Activated gamma-delta T cell treated with Interleukin-2 at 50 U/mL for 16 hours (primary cell): ENCODE measurements at regions not wholly inside any gene's neighbourhood (a gene's known extent, or its start where the extent isn't known, plus 50 kb on each side); places are given as distances from the start of the nearest gene placed in this dataset.

ENCODE experiments used
- DNase-seq: peaks from one replicate; pipeline ENCODE4 v3.0.0-alpha.2; 2020

DNA sequence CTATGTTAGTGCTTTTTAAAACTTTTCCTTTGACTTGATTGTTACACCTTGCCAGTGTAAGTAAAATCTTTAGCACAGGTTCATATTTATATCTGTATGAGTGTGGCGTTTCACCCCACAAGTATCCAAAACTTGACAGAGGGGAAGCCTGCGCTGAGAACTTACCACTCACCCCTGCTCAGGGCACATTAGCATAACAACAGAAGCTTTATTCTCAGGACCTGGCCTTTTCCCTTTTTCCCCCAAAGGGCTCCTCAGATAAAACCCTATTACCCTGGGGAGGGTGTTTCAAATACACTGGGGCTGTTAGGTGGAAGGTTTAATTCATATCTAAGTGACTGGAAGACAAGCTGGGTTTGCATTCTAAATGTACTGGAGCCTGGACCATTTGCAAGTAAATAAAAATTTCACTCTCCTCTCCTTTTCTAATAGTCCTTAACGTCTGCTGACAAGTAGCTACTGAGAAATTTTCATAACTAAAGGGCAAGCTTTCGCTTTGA, 276.6 kb downstream of the RNF152 start:
- DNase-seq: no peak

DNA sequence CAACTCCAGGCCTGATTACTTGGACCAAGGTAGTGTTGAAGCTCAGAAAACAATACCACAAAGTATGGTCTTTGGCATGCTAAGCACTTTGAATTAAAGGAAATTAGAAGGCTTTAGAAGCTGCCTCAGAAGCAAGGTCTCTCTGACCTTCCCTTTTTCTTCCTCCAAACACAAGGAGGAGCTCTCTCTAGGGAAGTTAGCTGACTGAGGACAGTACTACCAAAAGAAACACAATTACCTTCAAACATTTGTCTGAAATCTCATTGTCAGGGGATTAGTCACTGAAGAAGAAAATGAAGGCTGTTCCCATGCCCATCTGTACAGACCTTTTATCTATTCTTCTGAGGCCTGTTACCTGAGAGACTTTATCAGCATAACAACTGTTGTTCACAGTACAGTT, 279.3 kb downstream of the CDH20 start:
- no peak for DNase-seq

DNA sequence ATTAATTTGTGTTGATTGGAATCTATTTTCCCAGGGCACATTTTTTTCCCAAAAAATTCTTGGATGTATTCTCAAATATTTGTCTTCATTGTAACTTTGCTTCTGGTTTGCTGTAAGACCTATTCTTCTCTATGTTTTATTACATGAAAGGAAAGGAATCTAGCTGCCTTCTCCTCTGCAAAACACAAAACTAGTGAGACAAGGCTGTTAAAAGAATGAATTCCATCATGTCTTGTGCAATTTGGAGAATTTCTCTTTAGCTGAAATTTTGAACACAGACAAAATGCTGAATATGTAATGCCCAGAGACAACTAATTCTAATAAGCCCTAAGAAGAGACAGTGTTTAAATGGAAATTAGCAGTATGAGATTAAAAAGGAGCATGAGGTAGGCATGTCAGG, 275.9 kb downstream of the CDH20 start:
- no peak for DNase-seq

DNA sequence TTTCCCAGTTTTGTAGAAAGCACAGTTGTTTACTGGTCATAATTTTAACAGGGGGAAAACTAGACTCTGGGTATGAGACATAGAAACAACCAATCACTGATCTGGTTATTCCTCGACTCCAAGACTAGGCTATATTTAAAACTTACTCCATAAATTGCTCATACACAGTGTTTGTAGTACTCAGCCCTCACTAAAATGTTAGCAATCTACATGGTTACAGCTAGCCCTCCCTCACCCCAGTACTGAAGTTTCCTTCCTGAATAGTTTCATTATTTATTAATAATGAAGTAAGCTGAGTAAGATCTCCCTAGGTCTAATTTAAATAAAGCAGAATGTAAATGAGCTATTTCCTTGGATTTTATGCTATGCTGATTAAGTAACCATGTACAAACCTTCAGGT, 275.1 kb downstream of the CDH20 start:
- DNase-seq: no peak

DNA sequence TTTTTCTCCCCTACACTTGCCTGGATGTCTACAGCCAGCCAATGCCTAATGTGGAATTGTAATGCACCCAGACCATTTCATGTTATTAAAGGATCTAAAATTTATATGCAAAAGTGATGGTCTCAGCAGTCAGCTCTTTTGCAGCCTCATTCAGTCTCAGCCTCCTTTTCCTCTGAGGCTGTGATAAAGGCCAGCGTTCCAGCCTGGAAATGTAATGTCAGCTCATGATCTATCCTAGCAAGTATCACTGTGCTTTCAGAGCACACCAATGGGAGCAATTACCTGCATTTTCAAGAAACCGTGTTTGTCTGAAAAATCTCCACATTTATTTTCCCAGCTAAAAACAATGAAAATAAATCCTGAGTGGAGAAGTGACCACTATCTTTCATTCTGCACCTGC, 274.6 kb downstream of the CDH20 start:
- no peak for DNase-seq

DNA sequence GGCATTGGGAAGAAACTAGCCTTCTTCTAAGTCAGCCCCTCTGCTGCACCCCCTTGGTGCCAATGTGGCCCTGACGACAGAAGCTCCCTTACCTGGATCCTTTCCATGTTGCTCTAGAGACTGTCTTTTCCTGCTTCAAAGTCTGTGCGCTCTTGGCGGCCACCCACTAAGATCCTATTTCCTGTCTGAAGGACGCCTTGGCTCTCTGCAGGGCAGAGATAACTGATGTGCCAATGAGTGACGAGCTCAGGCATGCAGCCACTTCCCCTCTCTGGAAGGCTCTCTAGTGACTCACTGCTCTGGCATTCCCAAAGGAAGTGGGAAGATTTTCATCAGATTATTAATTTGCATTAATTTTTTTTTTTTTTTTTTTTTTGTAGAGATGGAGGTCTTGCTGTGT, 273.5 kb downstream of the CDH20 start:
- DNase-seq: no peak

DNA sequence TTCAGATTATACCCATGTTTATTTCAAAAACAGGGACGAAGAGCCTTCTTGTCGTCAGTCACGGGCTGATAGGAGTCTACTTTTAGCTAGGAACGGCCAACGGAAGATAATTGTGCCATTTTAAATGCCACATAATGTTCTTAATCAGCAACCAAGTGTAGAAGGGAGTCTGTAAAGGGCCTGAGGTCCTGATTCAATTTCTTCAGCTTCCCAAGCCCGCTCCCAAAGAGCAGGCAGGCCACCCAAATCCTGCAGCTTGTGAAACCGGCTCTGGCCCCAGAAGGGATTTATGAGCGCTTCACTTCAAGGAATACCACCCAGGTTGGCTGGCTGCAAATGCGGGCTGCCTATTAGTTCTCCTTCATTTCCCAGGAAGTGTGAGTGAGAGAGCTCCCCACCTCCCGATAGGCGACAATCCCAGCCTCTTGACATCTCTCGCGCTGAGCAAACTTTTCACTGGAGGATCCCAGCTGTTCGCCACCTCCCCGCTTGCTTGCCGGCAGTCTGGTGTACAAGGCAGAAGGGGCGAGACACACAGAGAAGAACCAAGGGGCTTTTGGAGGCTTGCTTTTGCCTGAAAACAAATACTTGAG, 272.9 kb downstream of the CDH20 start:
- no peak for DNase-seq

DNA sequence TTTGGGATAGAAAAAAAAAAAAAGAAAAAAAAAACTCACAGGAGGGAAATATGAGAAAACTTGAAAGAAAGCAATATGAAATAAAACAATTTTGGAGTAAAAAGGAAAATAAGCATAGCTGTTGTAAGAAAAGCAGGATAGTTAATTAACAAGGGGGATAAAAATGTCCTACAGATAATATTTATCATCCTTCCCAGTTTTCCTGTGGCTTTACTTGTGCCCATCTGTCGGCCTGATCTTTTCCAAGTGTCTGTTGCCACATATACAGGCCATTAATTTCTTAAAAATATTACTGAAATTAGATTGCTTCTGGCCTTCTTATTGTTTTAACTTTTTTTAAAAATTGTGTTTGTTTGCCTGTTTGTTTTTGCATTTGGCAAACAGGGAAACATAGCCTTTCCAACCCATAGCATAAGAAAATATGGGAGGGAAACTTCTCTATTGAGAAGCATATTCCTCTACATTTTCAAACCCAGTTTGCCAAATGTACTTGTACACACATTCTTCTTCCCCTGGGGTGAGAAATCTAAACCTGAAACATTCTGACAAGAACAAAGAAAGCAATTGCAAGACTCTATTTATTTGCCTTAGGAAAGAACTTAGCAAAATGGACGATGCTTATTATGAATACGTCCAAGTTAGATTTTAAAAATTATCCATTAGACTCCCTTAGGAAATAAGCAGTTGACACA, 272.3 kb downstream of the CDH20 start:
- DNase-seq: no peak
